K562 (cell line): ENCODE measurements at regions not wholly inside any gene's neighbourhood (a gene's known extent, or its start where the extent isn't known, plus 50 kb on each side); places are given as distances from the start of the nearest gene placed in this dataset.

Experiments used
- ATAC-seq: fragments of 200-7000 bp; cut with Tn5 transposase; 3 replicates; pipeline ENCODE4 v1.9.1; 2020; ENCODE audit warnings: moderate library complexity
- BruUV-seq: library from RNA; stranded (reverse); fragments of 400-500 nt; replicated peaks from 2 replicates; lab custom pipeline; 2021; lab: Mats Ljungman, UMichigan
- CTCF ChIA-PET: fragments of 300-600 bp; formaldehyde crosslinking; extraction: SDS; loops from one replicate; lab custom pipeline; 2021; ENCODE audit warnings: low intra/inter-chr PET ratio; lab: Yijun Ruan, JAX
- POLR2A ChIA-PET: fragments of 300-600, 350-650 bp; sonication (Branson Sonifier 250); formaldehyde crosslinking; extraction: SDS; loops from one replicate; lab custom pipeline; 2021; ENCODE audit warnings: antibody characterized with exemption, inconsistent platforms; lab: Yijun Ruan, JAX
- DNase-seq, 4 experiments: peaks; one replicate each; pipeline versions ENCODE4 v3.0.0 to v3.0.0-alpha.2; 2011 to 2018; ENCODE audit warnings: low spot score in 3 of 4, mixed read lengths in 3 of 4; ENCODE audit errors: extremely low read depth in 1 of 4
- FAIRE-seq: peaks from 2 replicates; lab custom pipeline; 2011; peaks lifted over from hg19 to GRCh38; lab: Jason Lieb, UNC
- H2AFZ ChIP-seq: 2 replicates; pipeline ENCODE4 v1.6.0; 2011; ENCODE audit warnings: low read depth, low read length, control low read depth, inconsistent platforms
- H3K27ac ChIP-seq: fragments of 200-600 bp; 3 replicates; pipeline ENCODE4 v1.8.0; 2011; ENCODE audit warnings: low read depth, mild to moderate bottlenecking, control low read depth, inconsistent platforms, low read length, moderate library complexity, mixed read lengths; ENCODE audit errors: extremely low read depth
- H3K27me3 ChIP-seq, 2 experiments: fragments of 300-600 bp in 1 of 2; 2 replicates in 1 of 2; 3 replicates in 1 of 2; pipeline versions ENCODE4 v1.6.0 to v1.8.0; 2011; ENCODE audit warnings: inconsistent platforms in 2 of 2, low read length in 2 of 2, mild to moderate bottlenecking in 1 of 2, mixed read lengths in 1 of 2, moderate library complexity in 1 of 2; ENCODE audit not compliant: control insufficient read depth in 2 of 2, insufficient read depth in 2 of 2
- H3K36me3 ChIP-seq: fragments of 300-600 bp; 3 replicates; pipeline ENCODE4 v1.8.0; 2011; ENCODE audit warnings: mild to moderate bottlenecking, low read length, inconsistent platforms; ENCODE audit not compliant: control insufficient read depth, insufficient read depth
- H3K4me1 ChIP-seq, 2 experiments: fragments of 200-600 bp in 1 of 2; replicated peaks in 1 of 2; 2 replicates in 1 of 2; 3 replicates in 1 of 2; pipeline versions ENCODE4 v1.5.1 to v1.8.0; 2011; ENCODE audit warnings: inconsistent platforms in 2 of 2, low read length in 2 of 2, mild to moderate bottlenecking in 1 of 2, mixed read lengths in 1 of 2, moderate library complexity in 1 of 2; ENCODE audit not compliant: control insufficient read depth in 2 of 2, insufficient read depth in 2 of 2
- H3K4me2 ChIP-seq: 2 replicates; pipeline ENCODE4 v1.6.1; 2011; ENCODE audit warnings: low read length, control low read depth, inconsistent platforms, mixed read lengths; ENCODE audit not compliant: insufficient read depth
- H3K4me3 ChIP-seq: fragments of 200-600 bp; sonication (generic), shearing (Covaris generic); 2 replicates; pipeline ENCODE4 v1.5.1; 2016; ENCODE audit warnings: control low read depth, inconsistent platforms
- H3K79me2 ChIP-seq: fragments of 200-600 bp; 3 replicates; pipeline ENCODE4 v1.8.0; 2011; ENCODE audit warnings: low read length, inconsistent platforms; ENCODE audit not compliant: control insufficient read depth, insufficient read depth
- H3K9ac ChIP-seq, 2 experiments: 2 replicates each; pipeline versions ENCODE4 v1.6.0 to v1.6.1; 2011; ENCODE audit warnings: low read depth in 2 of 2, low read length in 2 of 2, control low read depth in 1 of 2, inconsistent platforms in 1 of 2, mild to moderate bottlenecking in 1 of 2, mixed read lengths in 1 of 2; ENCODE audit not compliant: insufficient read depth in 1 of 2
- H3K9me1 ChIP-seq: one replicate; pipeline ENCODE4 v1.6.0; 2011; ENCODE audit warnings: inconsistent platforms, mild to moderate bottlenecking, low read length, moderate library complexity; ENCODE audit not compliant: control insufficient read depth, insufficient read depth
- H3K9me3 ChIP-seq: replicated peaks from 2 replicates; pipeline ENCODE4 v1.5.1; 2011; ENCODE audit warnings: low read depth, low read length, inconsistent platforms; ENCODE audit not compliant: control insufficient read depth, insufficient read depth
- H4K20me1 ChIP-seq: replicated peaks from 2 replicates; pipeline ENCODE4 v1.6.1; 2011; ENCODE audit warnings: low read length, inconsistent platforms, mixed read lengths; ENCODE audit not compliant: control insufficient read depth, insufficient read depth
- ASH1L ChIP-seq: fragments of 450-650 bp; IDR thresholded peaks from 2 replicates; pipeline ENCODE4 v1.6.1; 2018; ENCODE audit warnings: borderline replicate concordance, mild to moderate bottlenecking, low read depth; ENCODE audit not compliant: partially characterized antibody
- ATF1 ChIP-seq, 2 experiments: fragments of 450-650 bp in 1 of 2; IDR thresholded peaks; 2 replicates each; pipeline ENCODE4 v1.6.1; 2016; ENCODE audit warnings: missing compliant biosample characterization in 1 of 2, missing genetic modification characterization in 1 of 2
- CAMTA2 ChIP-seq: fragments of 250-450 bp; sonication (Bioruptor Pico); conservative IDR thresholded peaks from 2 replicates; pipeline ENCODE4 v1.5.1; 2022
- LEF1 ChIP-seq: fragments of 450-650 bp; IDR thresholded peaks from 2 replicates; pipeline ENCODE4 v1.6.1; 2016; ENCODE audit warnings: mild to moderate bottlenecking
- MAFF ChIP-seq: IDR thresholded peaks from 2 replicates; pipeline ENCODE4 v1.6.1; 2012; ENCODE audit warnings: low read length, improper control_type of control experiment
- NR4A1 ChIP-seq, 2 experiments: fragments of 250-450 bp in 1 of 2; fragments of 450-650 bp in 1 of 2; sonication (Bioruptor Pico) in 1 of 2; IDR thresholded peaks; 2 replicates each; pipeline versions ENCODE4 v1.4.0 to v1.6.1; 2016 to 2020; ENCODE audit warnings: mild to moderate bottlenecking in 2 of 2, missing compliant biosample characterization in 1 of 2, missing genetic modification characterization in 1 of 2, moderate library complexity in 1 of 2
- PURB ChIP-seq: sonication (generic); formaldehyde crosslinking; IDR thresholded peaks from 2 replicates; pipeline ENCODE4 v1.9.0; 2021; ENCODE audit warnings: low read depth, mild to moderate bottlenecking, missing genetic modification reagents
- SAFB2 ChIP-seq: fragments of 200-400 bp; formaldehyde crosslinking; IDR thresholded peaks from 2 replicates; pipeline ENCODE4 v1.6.1; 2018; ENCODE audit warnings: borderline replicate concordance, low read length, low read depth, moderate library complexity; ENCODE audit not compliant: severe bottlenecking
- TBL1XR1 ChIP-seq, 2 experiments: IDR thresholded peaks; 2 replicates each; pipeline ENCODE4 v1.6.1; 2012; ENCODE audit warnings: improper control_type of control experiment in 2 of 2, low read length in 2 of 2, mild to moderate bottlenecking in 1 of 2
- TCF7L2 ChIP-seq: fragments of 150-350 bp; IDR thresholded peaks from 2 replicates; pipeline ENCODE4 v1.6.1; 2016; ENCODE audit warnings: low read depth, mild to moderate bottlenecking, low read length, moderate library complexity
- XRCC4 ChIP-seq: IDR thresholded peaks from one replicate; pipeline ENCODE4 v1.6.1; 2011; ENCODE audit not compliant: insufficient read depth, insufficient read length; ENCODE audit errors: extremely low read depth
- WGBS: fragments of 100-300 bp; shearing (Covaris generic); methylation state at CpG from one replicate; pipeline ENCODE4 v1.1.6; 2016; ENCODE audit warnings: low coverage, mixed read lengths; ENCODE audit not compliant: insufficient coverage; ENCODE audit errors: missing lambda C conversion rate; 5-methylcytosine and 5-hydroxymethylcytosine counted together
- in situ Hi-C: fragments of 300-500 bp; cut with MboI; formaldehyde crosslinking; loops from 4 replicates; pipeline ENCODE4 v1.15.0; 2018; ENCODE audit warnings: inconsistent platforms, mixed read lengths
- intact Hi-C: fragments of 100-400 bp; cut with micrococcal nuclease; formaldehyde crosslinking; loops from 2 replicates; pipeline ENCODE4 v1.14.2; 2022

GRCh38 chr3:188964957-188965356 is 206.8 kb upstream of the TPRG1 start:
- ChIA-PET CTCF (no interaction called here), POLR2A (no interaction called here)
- no peak for TF ChIP-seq NR4A1 (CRISPR knock-in tag; IDR thresholded peaks at IDR 0.05)
- no peak for TF ChIP-seq NR4A1 (tag; IDR thresholded peaks at IDR 0.05)
- no peak for TF ChIP-seq CAMTA2 (CRISPR knock-in tag)
- TF ChIP-seq TCF7L2 = no peak
- in situ Hi-C loops = no loop called here
- Histone ChIP-seq H3K79me2 (no peaks in the 10 kb centered on the region), H4K20me1 (no peaks in the 10 kb centered on the region), H3K4me3 (no peak overlapping the region), H3K4me2 (no peak overlapping the region), H3K36me3 (no peaks in the 10 kb centered on the region), H3K27ac (no peak overlapping the region), H3K9me1 (no peaks in the 10 kb centered on the region), H3K4me1 (no peaks in the 10 kb centered on the region), H3K9me3 (no peaks in the 10 kb centered on the region), H3K9ac (no peak overlapping the region), H3K27me3 (no peaks in the 10 kb centered on the region), H2AFZ (no peak overlapping the region)
- WGBS = 2% methylated on average over 5 of the region's 5 CpGs
- intact Hi-C loops = no loop called here
- FAIRE-seq = no peak
- BruUV-seq = no TSS peak
- ATAC-seq = no peak
- no peak for DNase-seq

GRCh38 chr3:188972310-188972709 is 199.5 kb upstream of the TPRG1 start:
- no peaks in the 10 kb centered on the region for H3K9me3 ChIP-seq
- no peaks in the 10 kb centered on the region for H3K36me3 ChIP-seq
- no peaks in the 10 kb centered on the region for H3K79me2 ChIP-seq
- H3K9me1 ChIP-seq = no peaks in the 10 kb centered on the region
- FAIRE-seq (no peak), DNase-seq (no peak), ATAC-seq (no peak)
- no peak overlapping the region for H3K4me3 ChIP-seq
- BruUV-seq = no TSS peak
- WGBS = 0% methylated on average over 4 of the region's 4 CpGs
- TF ChIP-seq SAFB2 = no peak
- no peak for TF ChIP-seq LEF1
- no peak for TF ChIP-seq ASH1L
- TF ChIP-seq ATF1 (CRISPR knock-in tag; IDR thresholded peaks at IDR 0.05) = no peak
- TF ChIP-seq ATF1 (tag; IDR thresholded peaks at IDR 0.05) = no peak
- no peak for TF ChIP-seq TBL1XR1 (IDR thresholded peaks at IDR 0.05; ENCODE audit: low read length in 2 of 2)
- TF ChIP-seq PURB (CRISPR knock-in tag) = no peak
- no peak for TF ChIP-seq XRCC4
- TF ChIP-seq MAFF = no peak
- ChIA-PET POLR2A (no interaction called here), CTCF (no interaction called here)
- H2AFZ ChIP-seq = no peak overlapping the region
- no peaks in the 10 kb centered on the region for H3K4me1 ChIP-seq
- no peaks in the 10 kb centered on the region for H3K27me3 ChIP-seq
- H3K27ac ChIP-seq = no peak overlapping the region
- in situ Hi-C loops = no loop called here
- H3K4me2 ChIP-seq = no peak overlapping the region
- H4K20me1 ChIP-seq = no peaks in the 10 kb centered on the region
- intact Hi-C loops = no loop called here
- H3K9ac ChIP-seq = no peak overlapping the region
